ENCODE measurements at regions not wholly inside any gene's neighbourhood (a gene's known extent, or its start where the extent isn't known, plus 50 kb on each side); places are given as distances from the start of the nearest gene placed in this dataset.

DNA sequence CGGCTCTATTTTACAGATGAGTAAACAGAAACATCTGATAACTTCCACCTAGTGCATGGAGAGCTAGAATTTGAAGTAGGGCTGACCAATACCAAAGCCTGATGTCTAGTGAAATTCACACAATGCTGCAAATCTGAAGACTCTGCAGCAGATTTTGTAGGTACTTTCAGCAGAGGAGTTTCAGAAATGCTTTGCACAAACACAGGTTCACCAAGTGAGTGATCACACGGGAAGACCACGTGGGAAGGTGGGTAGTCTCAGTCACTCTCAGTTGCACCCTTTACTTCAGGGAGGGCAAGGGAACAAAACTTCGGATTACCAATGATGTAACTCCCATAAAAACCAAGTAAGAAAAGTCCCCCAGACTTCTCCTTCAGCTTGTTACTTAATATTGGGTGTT, 63.3 kb upstream of the DAAM1 start:
- TF ChIP-seq, protein P1, sequence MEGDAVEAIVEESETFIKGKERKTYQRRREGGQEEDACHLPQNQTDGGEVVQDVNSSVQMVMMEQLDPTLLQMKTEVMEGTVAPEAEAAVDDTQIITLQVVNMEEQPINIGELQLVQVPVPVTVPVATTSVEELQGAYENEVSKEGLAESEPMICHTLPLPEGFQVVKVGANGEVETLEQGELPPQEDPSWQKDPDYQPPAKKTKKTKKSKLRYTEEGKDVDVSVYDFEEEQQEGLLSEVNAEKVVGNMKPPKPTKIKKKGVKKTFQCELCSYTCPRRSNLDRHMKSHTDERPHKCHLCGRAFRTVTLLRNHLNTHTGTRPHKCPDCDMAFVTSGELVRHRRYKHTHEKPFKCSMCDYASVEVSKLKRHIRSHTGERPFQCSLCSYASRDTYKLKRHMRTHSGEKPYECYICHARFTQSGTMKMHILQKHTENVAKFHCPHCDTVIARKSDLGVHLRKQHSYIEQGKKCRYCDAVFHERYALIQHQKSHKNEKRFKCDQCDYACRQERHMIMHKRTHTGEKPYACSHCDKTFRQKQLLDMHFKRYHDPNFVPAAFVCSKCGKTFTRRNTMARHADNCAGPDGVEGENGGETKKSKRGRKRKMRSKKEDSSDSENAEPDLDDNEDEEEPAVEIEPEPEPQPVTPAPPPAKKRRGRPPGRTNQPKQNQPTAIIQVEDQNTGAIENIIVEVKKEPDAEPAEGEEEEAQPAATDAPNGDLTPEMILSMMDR (IDR thresholded peaks at IDR 0.05; ENCODE audit: low read length): no peak
- TF ChIP-seq EZH2 (IDR thresholded peaks at IDR 0.05; ENCODE audit: borderline replicate concordance, low read length): no peak

All from OCI-LY1 (cell line).